Right lobe of liver (tissue), 4 donors: ENCODE measurements at regions not wholly inside any gene's neighbourhood (a gene's known extent, or its start where the extent isn't known, plus 50 kb on each side); places are given as distances from the start of the nearest gene placed in this dataset.

ENCODE experiments used
- CTCF ChIP-seq, 4 donors: fragments of 200-600 bp in 3 of 4; fragments of 450-650 bp in 1 of 4; IDR thresholded peaks; one replicate each; pipeline versions ENCODE4 v1.5.1 to v1.8.0; 2016 to 2022; ENCODE audit warnings: antibody characterized with exemption in 4 of 4, mild to moderate bottlenecking in 2 of 4
- POLR2A ChIP-seq: fragments of 450-650 bp; IDR thresholded peaks from one replicate; pipeline ENCODE4 v1.6.1; 2017; ENCODE audit warnings: antibody characterized with exemption, mild to moderate bottlenecking
- donor health status: DM: no; HTN: no; CAD: no.
- donor health status: DM: no; HTN: no; CAD: no.
- donor health status: DM: no; HTN: yes; CAD: no.

- TF ChIP-seq CTCF (IDR thresholded peaks at IDR 0.05): no peak
- no peak for TF ChIP-seq POLR2A
These were observed 276.0 kb downstream of the RWDD3 start for GRCh38 chr1:95509989-95510388.
